ENCODE measurements at regions not wholly inside any gene's neighbourhood (a gene's known extent, or its start where the extent isn't known, plus 50 kb on each side); places are given as distances from the start of the nearest gene placed in this dataset.

DNA sequence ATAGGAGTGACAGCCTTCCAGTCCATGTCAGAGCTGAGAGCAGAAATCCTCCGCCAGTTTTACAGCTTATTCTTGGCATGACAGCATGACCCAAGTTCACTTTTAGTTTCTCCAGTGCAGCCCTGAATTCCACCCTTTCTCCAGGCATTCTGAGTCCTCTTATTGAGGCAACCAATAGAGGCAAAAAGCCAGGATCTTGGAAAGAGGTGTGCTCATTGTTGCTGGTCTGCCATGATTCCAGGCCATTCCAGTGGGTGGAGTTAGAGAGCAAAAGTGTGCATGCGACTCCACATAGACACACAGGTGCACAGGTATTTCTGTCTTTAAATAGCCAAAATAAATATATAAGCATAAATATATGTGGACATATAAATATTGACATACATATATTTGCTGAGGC, 224.7 kb upstream of the ADARB2 start:
- H2BK5ac ChIP-seq (ENCODE audit: low read depth, low read length, poor library complexity, severe bottlenecking): no peak overlapping the region
- H2AK9ac ChIP-seq (replicated peaks; ENCODE audit: low read depth, low read length, poor library complexity): no peak overlapping the region
- H3K9ac ChIP-seq (ENCODE audit: low read depth, low read length): no peak overlapping the region
- no peak overlapping the region for H3K4ac ChIP-seq (ENCODE audit: low read depth, low read length)
- H3K56ac ChIP-seq (ENCODE audit: extremely low read depth, insufficient read depth, low read length): no peak overlapping the region
- no peaks in the 10 kb centered on the region for H3K79me1 ChIP-seq (ENCODE audit: low read depth in 1 of 2, low read length in 2 of 2)
- no peak for ATAC-seq (ENCODE audit: low read depth)
- no peak overlapping the region for H2AFZ ChIP-seq (replicated peaks; ENCODE audit: low read length, poor library complexity)
- ChIA-PET CTCF (no interaction called here), POLR2A (ENCODE audit: unreplicated experiment) (no interaction called here)
- in situ Hi-C loops (cut with MboI; ENCODE audit: low sequenced_read_pairs) (no loop called here), intact Hi-C loops (cut with micrococcal nuclease) (no loop called here), dilution Hi-C loops (cut with HindIII; ENCODE audit: low sequenced_read_pairs, unreplicated experiment) (no loop called here)
- no peaks in the 10 kb centered on the region for H4K20me1 ChIP-seq (ENCODE audit: insufficient read depth, low read length)
- no peaks in the 10 kb centered on the region for H3K4me1 ChIP-seq (ENCODE audit: control insufficient read depth, insufficient read depth, low read length)
- H4K5ac ChIP-seq (ENCODE audit: low read depth, low read length): no peak overlapping the region
- H3K18ac ChIP-seq (ENCODE audit: low read depth, low read length): no peak overlapping the region
- DNase-seq: no peak
- no peak overlapping the region for H2BK20ac ChIP-seq (ENCODE audit: low read depth, low read length)
- no peak overlapping the region for H3K14ac ChIP-seq (replicated peaks; ENCODE audit: low read depth, low read length)
- no peak overlapping the region for H2AK5ac ChIP-seq (ENCODE audit: low read depth, low read length)
- TF ChIP-seq CEBPB (IDR thresholded peaks at IDR 0.05; ENCODE audit: low read depth, low read length): no peak
- H3K27me3 ChIP-seq (ENCODE audit: control insufficient read depth, insufficient read depth, low read length): no peaks in the 10 kb centered on the region
- BruUV-seq (replicated peaks): no TSS peak
- H2BK120ac ChIP-seq (ENCODE audit: low read depth, low read length): no peak overlapping the region
- H3K36me3 ChIP-seq (ENCODE audit: control insufficient read depth, insufficient read depth, low read length): no peaks in the 10 kb centered on the region
- H3K27ac ChIP-seq (ENCODE audit: insufficient read depth, low read length): no peak overlapping the region
- no CpG with 5 or more reads among the region's 2 CpGs for WGBS, 2 experiments (ENCODE audit: extremely low coverage in 2 of 2, insufficient read length in 1 of 2)
- no peak overlapping the region for H3K4me3 ChIP-seq (ENCODE audit: insufficient read depth, low read depth, low read length)
- H3K9me3 ChIP-seq (ENCODE audit: control insufficient read depth, insufficient read depth, low read length): peaks cover 25% of the 10 kb centered on the region
- no peaks in the 10 kb centered on the region for H3K9me1 ChIP-seq (ENCODE audit: insufficient read depth, low read length)
- no peak overlapping the region for H3K4me2 ChIP-seq (ENCODE audit: low read depth, low read length)
- no peak overlapping the region for H4K91ac ChIP-seq (ENCODE audit: insufficient read depth, low read depth, low read length)
- H3K23ac ChIP-seq (ENCODE audit: low read depth, low read length): no peak overlapping the region
- H2BK15ac ChIP-seq (ENCODE audit: low read depth, low read length): no peak overlapping the region
- H4K8ac ChIP-seq (ENCODE audit: low read depth in 2 of 2, low read length in 2 of 2): no peak overlapping the region
